Adipocyte (in vitro differentiated cells): ENCODE measurements at regions not wholly inside any gene's neighbourhood (a gene's known extent, or its start where the extent isn't known, plus 50 kb on each side); places are given as distances from the start of the nearest gene placed in this dataset.
"Not testable (repeated sequence)": the region's sequence is repeated elsewhere in the genome, so short reads cannot be mapped to it uniquely, and the experiment has no call there.

Source experiments
- DNase-seq: peaks from one replicate; pipeline ENCODE4 v3.0.0-alpha.2; 2015; ENCODE audit warnings: low read depth
- H3K27me3 ChIP-seq: replicated peaks from 2 replicates; pipeline ENCODE4 v1.7.0; 2013; ENCODE audit warnings: mild to moderate bottlenecking, low read length, moderate library complexity; ENCODE audit not compliant: control insufficient read depth, insufficient read depth
- H3K36me3 ChIP-seq: 2 replicates; pipeline ENCODE4 v1.7.0; 2013; ENCODE audit warnings: low read length, mild to moderate bottlenecking, moderate library complexity; ENCODE audit not compliant: control insufficient read depth, insufficient read depth, severe bottlenecking
- H3K4me1 ChIP-seq: 2 replicates; pipeline ENCODE4 v1.7.0; 2013; ENCODE audit warnings: mild to moderate bottlenecking, low read length, moderate library complexity; ENCODE audit not compliant: control insufficient read depth, insufficient read depth
- H3K4me3 ChIP-seq: 2 replicates; pipeline ENCODE4 v1.7.0; 2013; ENCODE audit warnings: mild to moderate bottlenecking, low read length, moderate library complexity
- H3K9ac ChIP-seq: 2 replicates; pipeline ENCODE4 v1.7.0; 2013; ENCODE audit warnings: mild to moderate bottlenecking, low read length, moderate library complexity
- H3K9me3 ChIP-seq: 2 replicates; pipeline ENCODE4 v1.7.0; 2013; ENCODE audit warnings: mild to moderate bottlenecking, low read length, moderate library complexity; ENCODE audit not compliant: control insufficient read depth

- Histone ChIP-seq H3K9me3 (no peaks in the 10 kb centered on the region), H3K27me3 (no peaks in the 10 kb centered on the region), H3K9ac (no peak overlapping the region), H3K4me3 (no peak overlapping the region), H3K4me1 (no peaks in the 10 kb centered on the region), H3K36me3 (no peaks in the 10 kb centered on the region)
- DNase-seq, result no peak
Measured at GRCh38 chr17:22266231-22266630, 573.9 kb downstream of the KCNJ18 start.

GRCh38 chr17:22267019-22267418, 574.7 kb downstream of the KCNJ18 start:
- DNase-seq, result no peak
- Histone ChIP-seq H3K27me3 (no peaks in the 10 kb centered on the region), H3K4me1 (no peaks in the 10 kb centered on the region), H3K9me3 (no peaks in the 10 kb centered on the region), H3K36me3 (no peaks in the 10 kb centered on the region), H3K4me3 (no peak overlapping the region), H3K9ac (no peak overlapping the region)

GRCh38 chr17:22268214-22268911, 576.0 kb downstream of the KCNJ18 start:
- Histone ChIP-seq H3K27me3 (no peaks in the 10 kb centered on the region), H3K4me3 (no peak overlapping the region), H3K4me1 (no peaks in the 10 kb centered on the region), H3K9me3 (no peaks in the 10 kb centered on the region), H3K36me3 (no peaks in the 10 kb centered on the region), H3K9ac (no peak overlapping the region)
- DNase-seq, result no peak

- Histone ChIP-seq H3K9me3 (no peaks in the 10 kb centered on the region), H3K9ac (no peak overlapping the region), H3K36me3 (no peaks in the 10 kb centered on the region), H3K27me3 (no peaks in the 10 kb centered on the region), H3K4me1 (no peaks in the 10 kb centered on the region), H3K4me3 (no peak overlapping the region)
- no peak for DNase-seq
Measured at GRCh38 chr17:22268912-22269220, 576.5 kb downstream of the KCNJ18 start.

GRCh38 chr17:22270381-22270780, 578.1 kb downstream of the KCNJ18 start:
- no peak for DNase-seq
- no peak overlapping the region for H3K9ac ChIP-seq
- no peaks in the 10 kb centered on the region for H3K27me3 ChIP-seq
- no peaks in the 10 kb centered on the region for H3K9me3 ChIP-seq
- no peaks in the 10 kb centered on the region for H3K36me3 ChIP-seq
- no peaks in the 10 kb centered on the region for H3K4me1 ChIP-seq
- no peak overlapping the region for H3K4me3 ChIP-seq

- DNase-seq, H3K9me3 ChIP-seq, H3K36me3 ChIP-seq, H3K9ac ChIP-seq, H3K27me3 ChIP-seq, H3K4me1 ChIP-seq, H3K4me3 ChIP-seq: not testable (repeated sequence)
Measured at GRCh38 chr17:22270809-22271208, 578.5 kb downstream of the KCNJ18 start.

GRCh38 chr17:22272363-22273146, 580.2 kb downstream of the KCNJ18 start:
- no peaks in the 10 kb centered on the region for H3K36me3 ChIP-seq
- no peaks in the 10 kb centered on the region for H3K4me1 ChIP-seq
- H3K4me3 ChIP-seq, result no peak overlapping the region
- no peak overlapping the region for H3K9ac ChIP-seq
- no peaks in the 10 kb centered on the region for H3K9me3 ChIP-seq
- no peak for DNase-seq
- H3K27me3 ChIP-seq, result no peaks in the 10 kb centered on the region

- Histone ChIP-seq H3K36me3 (no peaks in the 10 kb centered on the region), H3K9ac (no peak overlapping the region), H3K27me3 (no peaks in the 10 kb centered on the region), H3K4me3 (no peak overlapping the region), H3K9me3 (no peaks in the 10 kb centered on the region), H3K4me1 (no peaks in the 10 kb centered on the region)
- no peak for DNase-seq
Measured at GRCh38 chr17:22273308-22273707, 581.0 kb downstream of the KCNJ18 start.

- Histone ChIP-seq H3K9ac (no peak overlapping the region), H3K36me3 (no peaks in the 10 kb centered on the region), H3K4me1 (no peaks in the 10 kb centered on the region), H3K4me3 (no peak overlapping the region), H3K9me3 (no peaks in the 10 kb centered on the region), H3K27me3 (no peaks in the 10 kb centered on the region)
- DNase-seq, result no peak
Measured at GRCh38 chr17:22277595-22277994, 585.3 kb downstream of the KCNJ18 start.

- DNase-seq, result no peak
- Histone ChIP-seq H3K9me3 (no peaks in the 10 kb centered on the region), H3K36me3 (no peaks in the 10 kb centered on the region), H3K9ac (no peak overlapping the region), H3K27me3 (no peaks in the 10 kb centered on the region), H3K4me3 (no peak overlapping the region), H3K4me1 (no peaks in the 10 kb centered on the region)
Measured at GRCh38 chr17:22278302-22279275, 586.3 kb downstream of the KCNJ18 start.
